ENCODE measurements at regions not wholly inside any gene's neighbourhood (a gene's known extent, or its start where the extent isn't known, plus 50 kb on each side); places are given as distances from the start of the nearest gene placed in this dataset.

DNA sequence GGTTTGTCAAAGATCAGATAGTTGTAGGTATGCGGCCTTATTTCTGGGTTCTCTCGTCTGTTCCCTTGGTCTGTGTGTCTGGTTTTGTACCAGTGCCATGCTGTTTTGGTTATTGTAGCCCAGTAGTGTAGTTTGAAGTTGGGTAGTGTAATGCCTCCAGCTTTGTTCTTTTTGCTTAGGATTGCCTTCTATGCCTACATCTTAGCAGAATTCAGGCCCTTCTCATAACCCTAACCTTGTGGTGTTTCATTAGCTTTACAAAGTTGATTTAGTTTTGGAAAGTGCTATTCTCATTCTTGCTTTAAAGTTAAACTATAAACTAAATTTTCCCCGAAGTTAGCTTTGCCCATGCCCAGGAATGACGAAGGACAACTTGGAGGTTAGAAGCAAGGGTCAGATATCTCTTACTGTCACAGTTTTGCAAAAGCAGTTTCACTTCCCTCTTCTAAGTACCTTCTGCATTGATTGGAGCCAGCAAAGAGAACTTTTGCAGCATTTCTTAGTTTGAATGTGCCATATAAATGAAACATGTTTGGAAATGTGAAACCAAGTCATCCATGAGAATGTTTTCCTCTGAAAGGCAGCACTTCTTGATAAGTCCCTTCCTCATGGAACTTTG is 274.3 kb upstream of the DMRT1 start (continued):
- TF ChIP-seq ZNF274 (IDR thresholded peaks at IDR 0.05; ENCODE audit: insufficient read depth, insufficient read length) = no peak
- TF ChIP-seq CBFB (IDR thresholded peaks at IDR 0.05; ENCODE audit: low read depth) = no peak
- no peak for TF ChIP-seq ETV6 (conservative IDR thresholded peaks at IDR 0.05 in 1 of 2, IDR thresholded peaks at IDR 0.05 in 1 of 2; ENCODE audit: borderline replicate concordance in 1 of 2, low read depth in 1 of 2)
- TF ChIP-seq ZNF207 (IDR thresholded peaks at IDR 0.05; ENCODE audit: borderline replicate concordance) = no peak
- peak; percentile 83; the same call in 1 of the 2 replicates for TF ChIP-seq IRF4 (IDR thresholded peaks at IDR 0.05; ENCODE audit: low read depth, low read length)
- TF ChIP-seq, protein P1, sequence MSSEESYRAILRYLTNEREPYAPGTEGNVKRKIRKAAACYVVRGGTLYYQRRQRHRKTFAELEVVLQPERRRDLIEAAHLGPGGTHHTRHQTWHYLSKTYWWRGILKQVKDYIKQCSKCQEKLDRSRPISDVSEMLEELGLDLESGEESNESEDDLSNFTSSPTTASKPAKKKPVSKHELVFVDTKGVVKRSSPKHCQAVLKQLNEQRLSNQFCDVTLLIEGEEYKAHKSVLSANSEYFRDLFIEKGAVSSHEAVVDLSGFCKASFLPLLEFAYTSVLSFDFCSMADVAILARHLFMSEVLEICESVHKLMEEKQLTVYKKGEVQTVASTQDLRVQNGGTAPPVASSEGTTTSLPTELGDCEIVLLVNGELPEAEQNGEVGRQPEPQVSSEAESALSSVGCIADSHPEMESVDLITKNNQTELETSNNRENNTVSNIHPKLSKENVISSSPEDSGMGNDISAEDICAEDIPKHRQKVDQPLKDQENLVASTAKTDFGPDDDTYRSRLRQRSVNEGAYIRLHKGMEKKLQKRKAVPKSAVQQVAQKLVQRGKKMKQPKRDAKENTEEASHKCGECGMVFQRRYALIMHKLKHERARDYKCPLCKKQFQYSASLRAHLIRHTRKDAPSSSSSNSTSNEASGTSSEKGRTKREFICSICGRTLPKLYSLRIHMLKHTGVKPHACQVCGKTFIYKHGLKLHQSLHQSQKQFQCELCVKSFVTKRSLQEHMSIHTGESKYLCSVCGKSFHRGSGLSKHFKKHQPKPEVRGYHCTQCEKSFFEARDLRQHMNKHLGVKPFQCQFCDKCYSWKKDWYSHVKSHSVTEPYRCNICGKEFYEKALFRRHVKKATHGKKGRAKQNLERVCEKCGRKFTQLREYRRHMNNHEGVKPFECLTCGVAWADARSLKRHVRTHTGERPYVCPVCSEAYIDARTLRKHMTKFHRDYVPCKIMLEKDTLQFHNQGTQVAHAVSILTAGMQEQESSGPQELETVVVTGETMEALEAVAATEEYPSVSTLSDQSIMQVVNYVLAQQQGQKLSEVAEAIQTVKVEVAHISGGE (CRISPR knock-in tag; IDR thresholded peaks at IDR 0.05) = no peak
- no peak for TF ChIP-seq CHD2 (IDR thresholded peaks at IDR 0.05; ENCODE audit: borderline replicate concordance, low read depth, low read length)
- TF ChIP-seq DPF2 (IDR thresholded peaks at IDR 0.05) = peak; percentile 62
- TF ChIP-seq, protein P2, sequence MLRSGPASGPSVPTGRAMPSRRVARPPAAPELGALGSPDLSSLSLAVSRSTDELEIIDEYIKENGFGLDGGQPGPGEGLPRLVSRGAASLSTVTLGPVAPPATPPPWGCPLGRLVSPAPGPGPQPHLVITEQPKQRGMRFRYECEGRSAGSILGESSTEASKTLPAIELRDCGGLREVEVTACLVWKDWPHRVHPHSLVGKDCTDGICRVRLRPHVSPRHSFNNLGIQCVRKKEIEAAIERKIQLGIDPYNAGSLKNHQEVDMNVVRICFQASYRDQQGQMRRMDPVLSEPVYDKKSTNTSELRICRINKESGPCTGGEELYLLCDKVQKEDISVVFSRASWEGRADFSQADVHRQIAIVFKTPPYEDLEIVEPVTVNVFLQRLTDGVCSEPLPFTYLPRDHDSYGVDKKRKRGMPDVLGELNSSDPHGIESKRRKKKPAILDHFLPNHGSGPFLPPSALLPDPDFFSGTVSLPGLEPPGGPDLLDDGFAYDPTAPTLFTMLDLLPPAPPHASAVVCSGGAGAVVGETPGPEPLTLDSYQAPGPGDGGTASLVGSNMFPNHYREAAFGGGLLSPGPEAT (IDR thresholded peaks at IDR 0.05; ENCODE audit: low read depth) = no peak
- TF ChIP-seq, protein P3, sequence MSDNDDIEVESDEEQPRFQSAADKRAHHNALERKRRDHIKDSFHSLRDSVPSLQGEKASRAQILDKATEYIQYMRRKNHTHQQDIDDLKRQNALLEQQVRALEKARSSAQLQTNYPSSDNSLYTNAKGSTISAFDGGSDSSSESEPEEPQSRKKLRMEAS (IDR thresholded peaks at IDR 0.05; ENCODE audit: low read depth, low read length) = no peak
- peak; percentile 43 to 52 for TF ChIP-seq IKZF2 (IDR thresholded peaks at IDR 0.05)
- TF ChIP-seq KAT2A (conservative IDR thresholded peaks at IDR 0.05; ENCODE audit: control insufficient read depth, low read depth, low read length) = no peak
- TF ChIP-seq, protein P4, sequence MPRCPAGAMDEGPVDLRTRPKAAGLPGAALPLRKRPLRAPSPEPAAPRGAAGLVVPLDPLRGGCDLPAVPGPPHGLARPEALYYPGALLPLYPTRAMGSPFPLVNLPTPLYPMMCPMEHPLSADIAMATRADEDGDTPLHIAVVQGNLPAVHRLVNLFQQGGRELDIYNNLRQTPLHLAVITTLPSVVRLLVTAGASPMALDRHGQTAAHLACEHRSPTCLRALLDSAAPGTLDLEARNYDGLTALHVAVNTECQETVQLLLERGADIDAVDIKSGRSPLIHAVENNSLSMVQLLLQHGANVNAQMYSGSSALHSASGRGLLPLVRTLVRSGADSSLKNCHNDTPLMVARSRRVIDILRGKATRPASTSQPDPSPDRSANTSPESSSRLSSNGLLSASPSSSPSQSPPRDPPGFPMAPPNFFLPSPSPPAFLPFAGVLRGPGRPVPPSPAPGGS (IDR thresholded peaks at IDR 0.05; ENCODE audit: borderline replicate concordance, insufficient read depth, low read depth, low read length, poor library complexity, severe bottlenecking) = no peak
- TF ChIP-seq NFYA (IDR thresholded peaks at IDR 0.05; ENCODE audit: borderline replicate concordance, low read depth, low read length) = no peak
- TF ChIP-seq, protein P5, sequence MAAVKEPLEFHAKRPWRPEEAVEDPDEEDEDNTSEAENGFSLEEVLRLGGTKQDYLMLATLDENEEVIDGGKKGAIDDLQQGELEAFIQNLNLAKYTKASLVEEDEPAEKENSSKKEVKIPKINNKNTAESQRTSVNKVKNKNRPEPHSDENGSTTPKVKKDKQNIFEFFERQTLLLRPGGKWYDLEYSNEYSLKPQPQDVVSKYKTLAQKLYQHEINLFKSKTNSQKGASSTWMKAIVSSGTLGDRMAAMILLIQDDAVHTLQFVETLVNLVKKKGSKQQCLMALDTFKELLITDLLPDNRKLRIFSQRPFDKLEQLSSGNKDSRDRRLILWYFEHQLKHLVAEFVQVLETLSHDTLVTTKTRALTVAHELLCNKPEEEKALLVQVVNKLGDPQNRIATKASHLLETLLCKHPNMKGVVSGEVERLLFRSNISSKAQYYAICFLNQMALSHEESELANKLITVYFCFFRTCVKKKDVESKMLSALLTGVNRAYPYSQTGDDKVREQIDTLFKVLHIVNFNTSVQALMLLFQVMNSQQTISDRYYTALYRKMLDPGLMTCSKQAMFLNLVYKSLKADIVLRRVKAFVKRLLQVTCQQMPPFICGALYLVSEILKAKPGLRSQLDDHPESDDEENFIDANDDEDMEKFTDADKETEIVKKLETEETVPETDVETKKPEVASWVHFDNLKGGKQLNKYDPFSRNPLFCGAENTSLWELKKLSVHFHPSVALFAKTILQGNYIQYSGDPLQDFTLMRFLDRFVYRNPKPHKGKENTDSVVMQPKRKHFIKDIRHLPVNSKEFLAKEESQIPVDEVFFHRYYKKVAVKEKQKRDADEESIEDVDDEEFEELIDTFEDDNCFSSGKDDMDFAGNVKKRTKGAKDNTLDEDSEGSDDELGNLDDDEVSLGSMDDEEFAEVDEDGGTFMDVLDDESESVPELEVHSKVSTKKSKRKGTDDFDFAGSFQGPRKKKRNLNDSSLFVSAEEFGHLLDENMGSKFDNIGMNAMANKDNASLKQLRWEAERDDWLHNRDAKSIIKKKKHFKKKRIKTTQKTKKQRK (IDR thresholded peaks at IDR 0.05; ENCODE audit: low read depth, low read length) = no peak
- peak; percentile 75 for TF ChIP-seq NR2F1 (conservative IDR thresholded peaks at IDR 0.05)
- no peak for TF ChIP-seq MTA2 (IDR thresholded peaks at IDR 0.05; ENCODE audit: low read depth)
- peak; percentile 36; the same call in 1 of the 2 replicates for TF ChIP-seq PAX5 (IDR thresholded peaks at IDR 0.05; ENCODE audit: borderline replicate concordance, low read depth, low read length)
- TF ChIP-seq TAF1 (IDR thresholded peaks at IDR 0.05; ENCODE audit: borderline replicate concordance, low read depth, low read length) = no peak
- no peak for TF ChIP-seq YY1 (IDR thresholded peaks at IDR 0.05; ENCODE audit: low read depth, low read length)

Data from GM12878 (cell line).